AG20443 (cell line): ENCODE measurements at regions not wholly inside any gene's neighbourhood (a gene's known extent, or its start where the extent isn't known, plus 50 kb on each side); places are given as distances from the start of the nearest gene placed in this dataset.
"Not testable (repeated sequence)": the region's sequence is repeated elsewhere in the genome, so short reads cannot be mapped to it uniquely, and the experiment has no call there.

ENCODE experiments used
- DNase-seq: peaks from one replicate; pipeline ENCODE4 v3.0.0; 2012; ENCODE audit warnings: low spot score, mixed read lengths

DNA sequence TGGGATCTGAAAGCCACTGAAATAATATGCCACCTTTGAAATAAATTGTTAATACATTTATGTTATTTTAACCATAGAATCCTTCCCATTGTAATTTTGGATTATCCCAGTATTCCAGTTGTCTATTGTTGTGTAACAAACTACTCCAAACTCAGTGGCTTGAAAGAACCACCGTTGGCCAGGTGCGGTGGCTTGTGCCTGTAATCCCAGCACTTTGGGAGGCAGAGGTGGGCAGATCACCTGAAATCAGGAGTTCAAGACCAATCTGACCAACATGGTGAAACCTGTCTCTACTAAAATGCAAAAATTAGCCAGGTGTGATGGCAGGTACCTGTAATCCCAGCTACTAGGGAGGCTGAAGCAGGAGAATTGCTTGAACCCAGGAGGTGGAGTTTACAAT, 217.6 kb downstream of the IRX2 start:
- DNase-seq, result not testable (repeated sequence)

DNA sequence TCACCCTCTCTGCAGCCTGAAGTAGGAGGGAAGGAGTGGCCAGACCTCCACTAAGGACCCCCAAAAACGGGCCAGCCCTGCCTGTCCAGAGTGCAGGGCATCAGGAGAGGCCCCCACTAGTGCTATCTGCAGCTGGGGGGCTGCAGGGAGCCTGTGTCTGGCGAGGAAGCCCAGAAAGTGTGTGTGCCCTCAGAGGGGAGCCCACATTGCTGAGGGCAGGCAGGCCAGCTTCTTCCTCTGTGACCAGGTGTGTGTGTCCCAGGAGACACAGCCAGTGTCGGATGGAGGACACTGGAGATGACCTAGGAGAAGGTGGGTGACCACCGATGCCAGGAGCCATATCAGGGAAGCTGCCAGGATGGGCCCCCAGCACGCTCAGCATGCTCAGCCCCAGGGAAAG, 218.7 kb downstream of the IRX2 start:
- no peak for DNase-seq

DNA sequence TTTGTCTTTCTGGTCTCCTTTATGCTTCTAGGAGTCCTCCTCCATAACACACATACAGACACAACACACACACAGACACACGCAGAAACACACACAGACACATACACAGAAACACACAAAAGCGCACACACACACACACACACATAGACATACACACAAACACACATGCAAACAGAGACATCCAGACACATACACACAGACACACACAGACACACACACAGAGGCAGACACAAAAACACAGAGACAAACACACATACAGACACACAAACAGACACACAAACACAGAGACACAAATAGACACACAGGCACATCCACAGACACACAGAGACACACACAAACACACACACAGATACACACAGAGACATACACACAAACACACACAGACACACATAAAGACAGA, 220.2 kb downstream of the IRX2 start:
- DNase-seq, result no peak

DNA sequence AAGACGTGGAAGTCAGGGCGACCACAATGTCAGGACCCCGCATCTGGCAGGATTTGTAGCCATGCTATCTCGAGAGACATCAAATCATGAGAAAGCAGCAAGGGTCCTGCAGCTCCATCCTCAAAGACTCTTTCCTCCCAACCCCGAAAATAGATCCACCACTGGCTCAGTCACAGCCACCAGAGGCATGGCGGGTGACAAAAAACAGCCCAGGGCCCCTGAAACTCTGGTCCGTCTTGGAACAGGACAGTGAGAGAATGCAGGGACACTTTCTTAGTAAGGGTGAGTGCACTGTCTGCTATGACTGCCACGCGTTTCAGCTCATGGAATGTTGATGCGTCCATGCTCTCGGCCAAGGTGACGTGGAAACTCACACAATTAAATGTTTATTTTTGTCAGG, 220.9 kb downstream of the IRX2 start:
- no peak for DNase-seq

- DNase-seq, result no peak
Observed at GRCh38 chr5:2529371-2530092, 221.9 kb downstream of the IRX2 start.

DNA sequence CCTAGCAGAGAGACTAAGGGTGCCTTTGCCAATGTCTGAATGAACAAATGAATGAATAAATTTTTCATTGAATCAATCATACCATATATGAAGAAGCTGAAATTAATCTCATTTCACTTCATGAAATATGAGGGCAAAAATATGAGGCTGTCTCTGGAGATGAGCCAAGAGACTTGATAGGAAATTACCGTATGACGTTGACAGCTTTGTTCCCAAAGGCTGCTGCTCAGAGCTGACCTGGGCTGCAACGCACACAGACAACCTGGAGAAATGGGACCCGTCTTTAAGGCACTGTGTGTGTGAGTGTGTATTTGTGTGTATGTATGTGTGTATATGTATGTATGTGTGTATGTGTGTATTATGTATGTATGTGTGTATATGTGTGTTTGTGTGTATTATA, 226.1 kb downstream of the IRX2 start:
- DNase-seq, result no peak

GRCh38 chr5:2524620-2525019, 226.9 kb downstream of the IRX2 start:
- no peak for DNase-seq

DNA sequence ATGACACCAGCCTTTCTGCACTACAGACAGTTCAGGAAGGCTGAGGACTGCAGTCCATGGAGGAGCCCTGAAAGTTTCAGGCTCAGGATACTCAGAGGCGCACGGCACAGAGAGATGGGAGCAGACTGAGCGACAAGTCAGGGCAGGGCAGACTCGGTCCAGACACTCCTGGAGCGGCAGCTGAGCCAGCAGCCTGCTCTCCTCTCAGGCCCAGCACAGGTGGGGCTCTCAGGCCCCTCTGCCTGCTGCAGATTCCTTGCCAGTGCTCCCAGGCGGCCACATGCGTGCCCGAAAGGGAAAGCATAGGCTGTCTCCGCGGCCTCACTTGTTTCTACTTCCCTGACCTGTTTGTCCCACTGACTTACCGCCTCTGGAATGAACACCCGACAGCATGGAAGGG, 228.3 kb downstream of the IRX2 start:
- no peak for DNase-seq

- no peak for DNase-seq
Observed at GRCh38 chr5:2522372-2522771, 229.1 kb downstream of the IRX2 start.

DNA sequence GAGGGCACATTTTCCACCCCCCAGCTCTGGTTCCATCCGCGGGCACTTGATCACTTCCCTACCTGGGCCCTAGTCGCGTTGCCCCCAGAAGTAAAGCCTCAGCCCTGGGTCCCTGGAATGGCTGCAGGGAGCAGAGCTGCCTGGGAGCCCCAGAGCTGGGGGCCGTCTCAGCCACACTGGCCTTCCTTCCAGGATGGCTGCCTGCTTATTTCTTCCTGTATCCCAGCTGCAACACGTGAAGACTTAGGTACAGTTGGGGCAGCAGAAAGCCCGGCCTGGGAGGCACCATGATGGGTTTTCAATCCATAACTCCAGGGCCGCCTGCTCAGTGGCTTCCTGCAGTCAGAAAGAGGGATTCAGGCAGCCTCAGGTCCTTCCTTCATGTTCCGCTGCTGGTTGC, 232.3 kb downstream of the IRX2 start:
- no peak for DNase-seq

- DNase-seq, result no peak
Observed at GRCh38 chr5:2517451-2517850, 234.0 kb downstream of the IRX2 start.

DNA sequence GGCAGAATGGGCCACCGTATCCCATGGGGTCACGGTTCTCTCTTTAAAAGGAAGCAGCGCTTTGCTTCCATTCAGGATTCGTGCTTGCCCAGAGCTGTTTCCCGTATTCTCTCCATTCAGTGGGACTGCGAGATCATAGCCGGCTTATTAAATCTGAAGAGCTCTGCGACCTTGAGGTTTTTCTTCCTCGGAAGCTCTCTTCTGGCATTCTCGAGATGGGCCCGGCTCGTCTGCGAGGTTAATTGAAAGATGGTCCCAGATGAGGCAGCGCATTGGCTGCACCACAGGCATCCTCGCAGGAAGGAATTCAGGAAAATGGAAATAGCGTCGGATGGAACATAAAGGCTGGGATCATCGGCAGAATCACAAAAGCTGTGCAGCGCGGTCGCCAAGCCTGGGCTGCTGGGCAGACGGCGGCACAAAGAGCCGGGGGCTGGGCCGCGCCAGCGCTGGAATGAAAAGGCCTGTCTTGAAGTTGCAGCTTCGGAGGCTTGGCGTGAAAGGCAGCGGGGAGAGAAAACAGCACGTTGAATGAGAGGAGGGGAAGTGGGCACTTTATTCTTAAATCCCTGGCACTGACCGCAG, 236.2 kb downstream of the IRX2 start:
- DNase-seq, result no peak

DNA sequence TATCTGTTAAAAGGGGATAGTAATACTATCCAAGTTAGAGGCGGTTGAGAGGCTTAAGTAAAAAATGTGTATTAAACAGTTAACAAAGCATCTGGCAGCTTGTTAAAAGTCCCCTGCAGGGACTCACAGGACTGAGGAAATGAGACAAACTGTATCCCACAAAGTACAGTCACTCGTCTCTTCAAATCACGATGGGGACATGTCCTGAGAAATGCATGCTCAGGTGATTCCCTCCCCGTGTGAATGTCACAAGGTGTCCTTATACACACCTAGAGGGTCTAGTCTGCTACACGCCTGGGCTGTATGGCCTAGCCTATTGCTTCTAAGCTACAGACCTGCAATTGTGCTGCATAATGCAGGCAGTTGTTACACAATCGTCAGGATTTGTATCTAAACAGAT, 237.0 kb downstream of the IRX2 start:
- no peak for DNase-seq

- DNase-seq, result no peak
Observed at GRCh38 chr5:2511706-2512105, 239.8 kb downstream of the IRX2 start.

DNA sequence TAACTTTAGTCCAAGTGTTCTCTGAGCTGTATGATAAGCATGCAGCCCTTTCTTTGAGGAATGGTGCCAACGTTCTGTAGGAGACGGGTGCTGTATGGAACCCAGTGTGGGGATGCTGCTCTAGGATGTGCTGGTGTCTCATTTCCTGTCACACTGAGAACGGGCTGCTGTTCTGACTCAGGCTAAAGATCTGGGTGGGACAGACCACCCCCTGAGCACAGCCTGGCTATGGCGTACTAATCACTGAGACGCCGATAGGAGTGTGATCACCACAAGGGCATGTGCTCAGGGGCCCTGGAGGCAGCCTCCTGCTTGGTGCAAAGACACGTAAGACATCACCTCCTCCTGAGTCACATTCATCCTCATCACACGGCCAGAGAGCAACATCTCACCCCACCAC, 240.4 kb downstream of the IRX2 start:
- DNase-seq, result no peak

DNA sequence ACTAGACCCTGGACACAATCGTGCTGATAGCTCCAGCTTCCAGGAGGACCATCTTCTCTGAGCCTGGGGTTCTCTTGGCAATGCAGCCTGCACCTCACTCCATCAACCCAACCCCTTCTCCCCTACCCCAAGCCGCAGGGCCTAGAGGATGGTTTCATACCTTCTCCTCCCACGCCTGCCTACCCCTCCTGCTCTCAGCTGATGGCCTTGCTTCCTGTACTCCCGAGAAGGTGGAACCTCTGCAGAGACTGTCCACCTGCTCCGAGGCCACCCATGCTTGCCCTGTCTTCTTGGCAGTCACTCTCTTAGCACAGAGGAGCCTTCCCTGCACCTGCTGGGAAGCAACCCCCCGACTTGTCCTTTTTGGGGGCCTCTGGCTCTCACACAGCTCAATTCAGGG, 241.9 kb downstream of the IRX2 start:
- no peak for DNase-seq

GRCh38 chr5:2508514-2508913, 243.0 kb downstream of the IRX2 start:
- no peak for DNase-seq

DNA sequence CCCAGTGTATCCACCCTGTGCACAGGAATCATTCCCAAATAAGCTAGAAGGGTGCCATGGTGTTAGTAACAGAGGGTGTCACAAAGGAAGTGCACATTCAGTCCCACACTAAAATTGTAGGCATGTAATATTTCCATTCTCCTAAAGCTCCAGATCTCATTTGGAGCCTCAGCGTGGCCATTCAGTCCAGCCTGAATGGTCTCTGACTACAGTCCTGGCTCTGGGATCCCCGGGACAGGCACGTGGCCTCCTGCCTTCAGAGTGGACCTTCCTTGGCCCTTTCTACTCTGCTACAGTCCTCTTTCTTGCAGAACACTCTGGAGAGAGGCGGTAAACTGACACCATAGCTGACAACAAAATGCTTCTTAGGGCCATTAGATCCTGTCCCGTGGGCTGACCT, 243.9 kb downstream of the IRX2 start:
- no peak for DNase-seq

DNA sequence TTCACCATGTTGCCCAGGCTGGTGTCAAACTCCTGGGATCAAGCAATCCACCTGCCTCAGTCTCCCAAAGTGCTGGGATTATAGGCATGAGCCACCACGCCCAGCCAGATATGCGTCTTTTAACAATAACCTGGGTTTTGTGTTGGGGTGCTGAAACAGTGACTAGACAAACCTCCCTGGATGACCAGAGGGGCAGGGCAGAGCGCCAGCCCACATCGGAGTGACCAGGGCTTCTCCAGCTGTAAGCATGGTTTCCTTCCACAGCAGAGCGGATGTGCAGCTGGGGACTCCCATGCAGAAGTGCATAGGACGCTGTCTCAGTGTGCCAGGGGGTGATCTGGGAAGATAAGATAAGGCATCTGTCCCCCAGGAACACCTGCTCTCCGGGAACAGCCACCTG, 244.9 kb downstream of the IRX2 start:
- no peak for DNase-seq

DNA sequence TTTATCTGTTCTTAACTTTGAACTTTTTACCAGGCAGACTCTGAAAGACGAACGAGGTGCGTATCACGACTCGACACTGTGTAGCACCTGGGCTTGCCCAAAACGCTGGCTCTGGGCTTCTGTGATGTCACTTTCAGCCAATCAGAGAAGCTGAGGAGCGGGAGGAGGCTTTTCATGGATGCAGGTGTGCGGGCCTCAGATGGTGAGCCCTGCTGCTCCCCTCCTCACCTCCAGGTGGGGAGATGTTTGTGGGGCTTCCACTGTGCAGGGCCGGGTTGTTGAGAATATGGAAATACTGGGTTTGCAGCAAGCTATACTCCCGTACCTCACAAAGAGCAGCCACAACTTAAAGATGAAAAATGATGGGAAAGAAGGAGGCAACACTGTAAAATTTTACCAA, 246.3 kb downstream of the IRX2 start:
- DNase-seq, result no peak

GRCh38 chr5:2502970-2503594, 248.4 kb downstream of the IRX2 start:
- no peak for DNase-seq

DNA sequence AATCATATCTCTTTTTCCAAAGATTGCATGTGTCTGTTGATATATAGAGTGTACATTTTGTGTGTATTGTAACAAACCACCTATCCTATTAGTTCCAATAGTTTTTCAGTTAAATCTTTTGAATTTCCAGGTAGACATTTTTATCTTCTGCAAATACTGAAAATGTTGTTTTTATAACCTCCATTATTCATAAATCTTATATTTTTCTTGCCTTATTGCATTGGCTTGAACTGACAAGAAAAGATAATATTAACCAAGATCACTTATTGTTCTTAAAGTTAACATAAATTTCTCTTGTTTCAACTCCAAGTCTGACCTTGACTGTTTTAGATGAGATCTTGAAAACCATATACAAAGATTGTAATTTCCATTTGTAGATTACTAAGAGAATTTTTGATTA, 251.6 kb downstream of the IRX2 start:
- DNase-seq, result no peak

- no peak for DNase-seq
Observed at GRCh38 chr5:2496891-2497290, 254.6 kb downstream of the IRX2 start.

DNA sequence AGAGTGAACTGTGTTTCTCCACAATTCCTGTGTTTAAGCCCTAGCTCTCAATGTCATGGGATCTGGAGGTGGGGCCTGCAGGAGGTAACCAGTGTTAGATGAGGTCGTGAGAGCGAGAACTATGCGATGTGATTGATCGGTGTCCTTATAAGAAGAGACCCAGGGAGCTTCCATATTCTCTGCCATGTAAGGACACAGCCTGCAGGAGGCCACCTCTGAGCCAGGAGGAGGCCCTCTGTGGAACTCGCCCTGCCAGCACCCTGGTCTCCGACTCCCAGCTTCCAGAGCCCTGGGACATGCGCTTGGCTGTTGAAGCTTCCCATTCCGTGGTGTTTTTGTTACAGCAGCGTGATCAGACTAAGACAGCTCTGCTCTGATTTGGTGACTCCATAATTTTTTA, 255.4 kb downstream of the IRX2 start:
- DNase-seq, result no peak
